Liver (tissue), 8 donors: ENCODE measurements at regions not wholly inside any gene's neighbourhood (a gene's known extent, or its start where the extent isn't known, plus 50 kb on each side); places are given as distances from the start of the nearest gene placed in this dataset.

ENCODE experiments used
- DNase-seq: peaks from one replicate; pipeline ENCODE4 v3.0.0-alpha.2; 2017; ENCODE audit warnings: low spot score
- H3K27ac ChIP-seq, 2 donors: one replicate each; pipeline ENCODE4 v1.7.0; 2013; ENCODE audit warnings: inconsistent platforms in 2 of 2, low read length in 2 of 2, control low read depth in 1 of 2, low read depth in 1 of 2, mild to moderate bottlenecking in 1 of 2
- H3K27me3 ChIP-seq, 4 donors: one replicate each; pipeline versions ENCODE4 v1.6.1 to v1.7.0; 2013; ENCODE audit warnings: low read length in 3 of 4, inconsistent platforms in 1 of 4, mild to moderate bottlenecking in 1 of 4, moderate library complexity in 1 of 4; ENCODE audit not compliant: control insufficient read depth in 4 of 4, insufficient read depth in 4 of 4
- H3K36me3 ChIP-seq, 4 donors: one replicate each; pipeline versions ENCODE4 v1.6.1 to v1.7.0; 2013; ENCODE audit warnings: low read length in 3 of 4, mild to moderate bottlenecking in 3 of 4, low read depth in 1 of 4, moderate library complexity in 1 of 4; ENCODE audit not compliant: control insufficient read depth in 4 of 4, insufficient read depth in 3 of 4
- H3K4me1 ChIP-seq, 4 donors: one replicate each; pipeline versions ENCODE4 v1.6.1 to v1.7.0; 2013; ENCODE audit warnings: low read length in 3 of 4, mild to moderate bottlenecking in 3 of 4, moderate library complexity in 1 of 4; ENCODE audit not compliant: control insufficient read depth in 4 of 4, insufficient read depth in 4 of 4
- H3K4me3 ChIP-seq, 3 donors: one replicate each; pipeline versions ENCODE4 v1.6.1 to v1.7.0; 2013; ENCODE audit warnings: low read length in 3 of 3, control low read depth in 1 of 3, low read depth in 1 of 3, mild to moderate bottlenecking in 1 of 3
- H3K9ac ChIP-seq, 2 donors: one replicate each; pipeline ENCODE4 v1.7.0; 2013; ENCODE audit warnings: low read length in 2 of 2, mild to moderate bottlenecking in 2 of 2, moderate library complexity in 2 of 2, control low read depth in 1 of 2, low read depth in 1 of 2
- H3K9me3 ChIP-seq, 4 donors: one replicate each; pipeline versions ENCODE4 v1.6.1 to v1.7.0; 2013; ENCODE audit warnings: low read length in 3 of 4; ENCODE audit not compliant: control insufficient read depth in 4 of 4
- EGR1 ChIP-seq, 2 donors: IDR thresholded peaks; 2 replicates each; pipeline ENCODE4 v1.6.1; 2016 to 2018; ENCODE audit warnings: antibody characterized with exemption in 2 of 2, low read depth in 2 of 2
- FOXA1 ChIP-seq: IDR thresholded peaks from 2 replicates; pipeline ENCODE4 v1.6.1; 2016; ENCODE audit warnings: antibody characterized with exemption
- FOXA2 ChIP-seq: IDR thresholded peaks from 2 replicates; pipeline ENCODE4 v1.6.1; 2016; ENCODE audit warnings: antibody characterized with exemption
- GABPA ChIP-seq, 2 donors: IDR thresholded peaks in 1 of 2; conservative IDR thresholded peaks in 1 of 2; 2 replicates each; pipeline ENCODE4 v1.6.1; 2016; ENCODE audit warnings: antibody characterized with exemption in 2 of 2, mild to moderate bottlenecking in 1 of 2, moderate library complexity in 1 of 2
- HNF4A ChIP-seq, 2 donors: conservative IDR thresholded peaks; 2 replicates each; pipeline ENCODE4 v1.6.1; 2016; ENCODE audit warnings: antibody characterized with exemption in 2 of 2, mild to moderate bottlenecking in 2 of 2
- HNF4G ChIP-seq: IDR thresholded peaks from 2 replicates; pipeline ENCODE4 v1.6.1; 2016; ENCODE audit warnings: antibody characterized with exemption
- JUND ChIP-seq, 2 donors: IDR thresholded peaks; 2 replicates each; pipeline ENCODE4 v1.6.1; 2016; ENCODE audit warnings: antibody characterized with exemption in 2 of 2
- NR2F2 ChIP-seq: IDR thresholded peaks from 2 replicates; pipeline ENCODE4 v1.6.1; 2016; ENCODE audit warnings: antibody characterized with exemption
- RAD21 ChIP-seq, 2 donors: IDR thresholded peaks; 2 replicates each; pipeline ENCODE4 v1.6.1; 2016; ENCODE audit warnings: antibody characterized with exemption in 2 of 2, mild to moderate bottlenecking in 2 of 2
- REST ChIP-seq: IDR thresholded peaks from 2 replicates; pipeline ENCODE4 v1.6.1; 2016; ENCODE audit warnings: antibody characterized with exemption, mild to moderate bottlenecking
- RXRA ChIP-seq, 2 donors: IDR thresholded peaks; 2 replicates each; pipeline ENCODE4 v1.6.1; 2017 to 2018; ENCODE audit warnings: antibody characterized with exemption in 2 of 2, mild to moderate bottlenecking in 1 of 2
- SP1 ChIP-seq: IDR thresholded peaks from 2 replicates; pipeline ENCODE4 v1.6.1; 2018; ENCODE audit warnings: antibody characterized with exemption, mild to moderate bottlenecking
- TAF1 ChIP-seq: conservative IDR thresholded peaks from 2 replicates; pipeline ENCODE4 v1.6.1; 2016; ENCODE audit warnings: antibody characterized with exemption, mild to moderate bottlenecking
- YY1 ChIP-seq: IDR thresholded peaks from 2 replicates; pipeline ENCODE4 v1.6.1; 2016; ENCODE audit warnings: antibody characterized with exemption, mild to moderate bottlenecking
- WGBS: extraction: QIAGEN DNeasy Blood & Tissue Kit; methylation state at CpG from one replicate; pipeline ENCODE4 v1.1.7; 2013; 5-methylcytosine and 5-hydroxymethylcytosine counted together
- TF ChIP-seq, protein P1 (sequence below): IDR thresholded peaks from 2 replicates; pipeline ENCODE4 v1.6.1; 2016; ENCODE audit warnings: antibody characterized with exemption
- TF ChIP-seq, protein P2 (sequence below): fragments of 150-350 bp; IDR thresholded peaks from 2 replicates; pipeline ENCODE4 v1.5.1; 2017; ENCODE audit warnings: improper control_type of control experiment, low read depth, low read length; ENCODE audit not compliant: missing input control
- TF ChIP-seq, protein P3 (sequence below): IDR thresholded peaks from 2 replicates; pipeline ENCODE4 v1.6.1; 2016; ENCODE audit warnings: antibody characterized with exemption
- donor health status: healthy.
- donor health status: healthy.
- donor health status: healthy.
- donor health status: healthy.
- donor health status: healthy.

GRCh38 chr5:54727874-54728587 lies 210.5 kb downstream of the SNX18 start:
- Histone ChIP-seq H3K4me1 (no peaks in the 10 kb centered on the region), H3K4me3 (no peak overlapping the region), H3K9me3 (no peaks in the 10 kb centered on the region), H3K27ac (no peak overlapping the region), H3K27me3 (no peaks in the 10 kb centered on the region), H3K36me3 (no peaks in the 10 kb centered on the region), H3K9ac (no peak overlapping the region)
- DNase-seq: no peak
- WGBS: 66% methylated on average over 2 of the region's 2 CpGs
- TF ChIP-seq HNF4A (conservative IDR thresholded peaks at IDR 0.05): no peak
- TF ChIP-seq, protein P1, sequence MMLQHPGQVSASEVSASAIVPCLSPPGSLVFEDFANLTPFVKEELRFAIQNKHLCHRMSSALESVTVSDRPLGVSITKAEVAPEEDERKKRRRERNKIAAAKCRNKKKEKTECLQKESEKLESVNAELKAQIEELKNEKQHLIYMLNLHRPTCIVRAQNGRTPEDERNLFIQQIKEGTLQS: no peak

DNA sequence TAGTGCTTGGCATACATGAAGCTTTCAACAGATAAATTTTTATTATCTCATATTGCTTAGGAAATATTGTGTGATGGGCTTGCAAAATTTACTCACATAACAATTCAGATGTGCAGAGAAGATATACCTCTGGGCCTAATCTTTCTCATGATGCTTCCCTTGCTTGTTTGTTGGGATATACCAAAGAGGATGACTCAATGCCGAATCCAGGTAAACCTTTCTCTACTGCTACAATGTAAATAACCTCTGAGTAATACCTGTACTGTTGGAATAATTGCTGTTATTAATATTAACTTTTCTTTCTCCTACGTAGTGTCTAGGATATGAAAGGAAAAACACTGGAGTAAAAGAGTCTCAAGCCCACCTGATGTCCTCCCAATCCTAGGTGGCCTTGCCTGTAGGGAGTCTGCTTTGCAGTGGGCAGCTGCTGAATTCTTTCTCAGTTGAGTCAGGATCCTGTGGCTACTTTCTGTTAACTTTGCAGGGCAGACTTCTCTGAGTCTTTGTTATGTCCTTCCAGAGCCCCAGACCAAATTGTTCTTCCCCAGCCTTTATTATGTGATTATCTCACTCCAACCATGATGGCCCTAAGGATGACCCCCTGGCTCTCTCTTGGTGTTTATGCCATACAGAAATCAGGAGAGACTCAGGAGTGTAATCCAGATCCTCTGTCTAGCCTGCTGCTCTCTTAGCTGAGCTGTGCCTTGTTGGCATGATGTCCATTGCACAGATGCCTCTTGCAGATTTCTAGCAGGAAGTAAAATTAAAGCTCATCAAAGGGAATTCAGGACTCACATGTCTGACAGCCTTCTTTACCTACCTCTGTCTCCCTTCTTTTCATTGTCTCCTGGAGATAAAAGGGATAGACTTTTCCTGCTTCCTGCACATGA lies 208.1 kb downstream of the SNX18 start:
- H3K4me1 ChIP-seq: no peaks in the 10 kb centered on the region

More for the DNA sequence above, 208.1 kb downstream of the SNX18 start:
- no peak for TF ChIP-seq RAD21 (IDR thresholded peaks at IDR 0.05)
- no peak for TF ChIP-seq NR2F2
- TF ChIP-seq JUND (IDR thresholded peaks at IDR 0.05): no peak
- TF ChIP-seq, protein P2, sequence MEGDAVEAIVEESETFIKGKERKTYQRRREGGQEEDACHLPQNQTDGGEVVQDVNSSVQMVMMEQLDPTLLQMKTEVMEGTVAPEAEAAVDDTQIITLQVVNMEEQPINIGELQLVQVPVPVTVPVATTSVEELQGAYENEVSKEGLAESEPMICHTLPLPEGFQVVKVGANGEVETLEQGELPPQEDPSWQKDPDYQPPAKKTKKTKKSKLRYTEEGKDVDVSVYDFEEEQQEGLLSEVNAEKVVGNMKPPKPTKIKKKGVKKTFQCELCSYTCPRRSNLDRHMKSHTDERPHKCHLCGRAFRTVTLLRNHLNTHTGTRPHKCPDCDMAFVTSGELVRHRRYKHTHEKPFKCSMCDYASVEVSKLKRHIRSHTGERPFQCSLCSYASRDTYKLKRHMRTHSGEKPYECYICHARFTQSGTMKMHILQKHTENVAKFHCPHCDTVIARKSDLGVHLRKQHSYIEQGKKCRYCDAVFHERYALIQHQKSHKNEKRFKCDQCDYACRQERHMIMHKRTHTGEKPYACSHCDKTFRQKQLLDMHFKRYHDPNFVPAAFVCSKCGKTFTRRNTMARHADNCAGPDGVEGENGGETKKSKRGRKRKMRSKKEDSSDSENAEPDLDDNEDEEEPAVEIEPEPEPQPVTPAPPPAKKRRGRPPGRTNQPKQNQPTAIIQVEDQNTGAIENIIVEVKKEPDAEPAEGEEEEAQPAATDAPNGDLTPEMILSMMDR: no peak
- no peak for TF ChIP-seq SP1
- no peak for TF ChIP-seq REST
- TF ChIP-seq, protein P1: no peak
- TF ChIP-seq TAF1: no peak
- TF ChIP-seq HNF4G: no peak
- TF ChIP-seq EGR1 (IDR thresholded peaks at IDR 0.05; ENCODE audit: low read depth in 2 of 2): no peak
- TF ChIP-seq YY1: no peak
- no peak for TF ChIP-seq RXRA (IDR thresholded peaks at IDR 0.05)
- no peak for TF ChIP-seq GABPA (IDR thresholded peaks at IDR 0.05 in 1 of 2, conservative IDR thresholded peaks at IDR 0.05 in 1 of 2)
- TF ChIP-seq HNF4A (conservative IDR thresholded peaks at IDR 0.05): no peak
- no peak for TF ChIP-seq FOXA1
- TF ChIP-seq, protein P3, sequence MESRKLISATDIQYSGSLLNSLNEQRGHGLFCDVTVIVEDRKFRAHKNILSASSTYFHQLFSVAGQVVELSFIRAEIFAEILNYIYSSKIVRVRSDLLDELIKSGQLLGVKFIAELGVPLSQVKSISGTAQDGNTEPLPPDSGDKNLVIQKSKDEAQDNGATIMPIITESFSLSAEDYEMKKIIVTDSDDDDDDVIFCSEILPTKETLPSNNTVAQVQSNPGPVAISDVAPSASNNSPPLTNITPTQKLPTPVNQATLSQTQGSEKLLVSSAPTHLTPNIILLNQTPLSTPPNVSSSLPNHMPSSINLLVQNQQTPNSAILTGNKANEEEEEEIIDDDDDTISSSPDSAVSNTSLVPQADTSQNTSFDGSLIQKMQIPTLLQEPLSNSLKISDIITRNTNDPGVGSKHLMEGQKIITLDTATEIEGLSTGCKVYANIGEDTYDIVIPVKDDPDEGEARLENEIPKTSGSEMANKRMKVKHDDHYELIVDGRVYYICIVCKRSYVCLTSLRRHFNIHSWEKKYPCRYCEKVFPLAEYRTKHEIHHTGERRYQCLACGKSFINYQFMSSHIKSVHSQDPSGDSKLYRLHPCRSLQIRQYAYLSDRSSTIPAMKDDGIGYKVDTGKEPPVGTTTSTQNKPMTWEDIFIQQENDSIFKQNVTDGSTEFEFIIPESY: no peak
- TF ChIP-seq FOXA2: no peak
- WGBS: 46% methylated on average over 2 of the region's 2 CpGs
- Histone ChIP-seq H3K9me3 (no peaks in the 10 kb centered on the region), H3K9ac (no peak overlapping the region), H3K36me3 (no peaks in the 10 kb centered on the region), H3K4me3 (no peak overlapping the region), H3K27ac (no peak overlapping the region), H3K27me3 (no peaks in the 10 kb centered on the region)
- no peak for DNase-seq
